GM19455 (cell line): ENCODE measurements at regions not wholly inside any gene's neighbourhood (a gene's known extent, or its start where the extent isn't known, plus 50 kb on each side); places are given as distances from the start of the nearest gene placed in this dataset.

ENCODE experiments used
- ATAC-seq: cut with Tn5 transposase; IDR thresholded peaks from one replicate; pipeline ENCODE4 v1.9.1; 2021; ENCODE audit not compliant: unreplicated experiment

DNA sequence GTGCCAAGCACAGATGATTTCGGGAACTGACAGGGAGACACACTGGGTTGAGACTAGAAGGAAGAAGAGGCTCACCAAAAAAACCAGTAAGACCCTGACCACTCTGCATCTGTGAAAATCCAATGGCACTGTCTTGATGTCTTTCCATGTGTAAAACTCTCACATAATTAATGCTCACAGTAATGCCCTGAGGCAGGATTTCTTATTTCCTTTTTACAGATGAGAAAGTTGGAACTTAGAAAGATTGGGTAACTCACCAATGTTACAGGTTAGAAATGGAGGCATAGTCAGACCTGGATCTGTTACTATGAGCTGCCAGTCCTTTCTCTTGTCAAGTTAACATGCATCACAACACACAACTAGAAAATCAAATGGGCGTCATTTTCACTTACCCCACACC is 151.0 kb upstream of the MCHR2 start:
- no peak for ATAC-seq

DNA sequence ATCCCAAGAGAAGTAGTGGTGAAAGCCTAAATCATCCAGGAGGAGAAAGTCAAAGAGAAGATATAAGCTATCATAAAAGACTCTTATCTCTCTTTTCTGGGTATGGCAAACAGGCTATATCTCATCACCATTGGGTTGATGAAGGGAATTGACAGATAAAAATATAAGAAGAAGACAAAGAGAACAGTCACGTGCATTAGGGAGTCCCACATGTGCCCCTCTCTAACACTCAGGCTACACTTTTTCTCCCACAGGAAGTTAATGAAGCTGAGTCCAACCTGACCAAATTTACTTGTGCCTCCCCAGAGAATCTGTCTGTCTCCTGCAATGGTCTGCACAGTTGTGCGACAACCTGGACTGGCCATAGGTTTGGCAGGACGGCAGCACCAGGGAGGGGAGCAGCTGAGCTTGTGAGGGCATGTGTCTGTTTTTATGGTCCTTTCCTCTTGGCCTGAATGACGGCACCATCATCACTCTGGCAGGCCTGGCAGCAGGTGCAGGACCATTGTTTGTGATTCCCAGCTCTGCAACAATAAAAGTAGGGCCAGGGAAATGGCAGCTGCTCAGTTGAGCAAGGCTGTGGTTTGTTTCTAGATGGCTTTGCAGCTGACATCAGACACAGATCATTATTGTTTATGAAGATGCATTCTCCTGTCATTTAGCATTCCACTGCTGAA is 144.5 kb upstream of the MCHR2 start:
- no peak for ATAC-seq

DNA sequence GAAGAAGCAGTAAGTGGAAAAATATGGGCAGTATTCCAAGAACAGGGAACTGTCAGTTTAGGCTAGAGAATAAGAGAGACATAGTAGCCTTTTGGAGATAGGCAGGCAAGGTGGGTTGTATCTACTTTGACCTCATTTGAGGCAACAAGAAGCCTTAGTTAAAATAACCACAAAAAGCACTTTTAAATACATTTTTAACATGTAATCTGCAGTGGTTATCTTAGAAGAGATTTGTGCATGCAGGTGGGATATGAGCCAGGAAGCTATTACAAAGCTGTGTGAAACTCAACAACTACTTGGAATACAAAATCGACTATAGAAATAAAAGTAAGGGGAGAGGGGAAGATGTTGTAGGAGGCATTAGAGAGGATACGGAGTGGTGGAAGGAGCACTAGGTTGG is 143.7 kb upstream of the MCHR2 start:
- ATAC-seq = no peak

- ATAC-seq = no peak
These were observed 142.6 kb upstream of the MCHR2 start for GRCh38 chr6:100136590-100136989.

GRCh38 chr6:100135977-100136376 is 142.0 kb upstream of the MCHR2 start:
- ATAC-seq = no peak

DNA sequence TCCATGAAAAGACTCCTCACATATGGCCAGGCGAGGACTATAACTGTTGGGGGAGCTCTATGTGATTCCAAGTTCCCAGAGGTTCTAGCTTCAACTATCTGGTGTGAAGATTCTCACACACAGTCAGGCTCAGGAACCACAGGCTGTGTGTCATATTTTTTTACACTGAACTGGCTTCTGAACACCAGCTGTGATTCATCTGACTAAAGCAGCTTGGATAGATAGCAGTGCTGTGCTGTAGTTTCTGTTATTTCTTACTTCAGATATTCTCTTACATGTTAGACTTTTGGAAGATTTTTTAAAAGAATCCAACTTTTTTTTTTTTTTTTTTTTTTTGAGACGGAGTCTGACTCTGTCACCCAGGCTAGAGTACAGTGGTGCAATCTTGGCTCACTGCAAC is 140.7 kb upstream of the MCHR2 start:
- ATAC-seq = no peak

GRCh38 chr6:100134297-100134696 is 140.3 kb upstream of the MCHR2 start:
- ATAC-seq = no peak

- ATAC-seq = no peak
These were observed 138.0 kb upstream of the MCHR2 start for GRCh38 chr6:100132005-100132404.

DNA sequence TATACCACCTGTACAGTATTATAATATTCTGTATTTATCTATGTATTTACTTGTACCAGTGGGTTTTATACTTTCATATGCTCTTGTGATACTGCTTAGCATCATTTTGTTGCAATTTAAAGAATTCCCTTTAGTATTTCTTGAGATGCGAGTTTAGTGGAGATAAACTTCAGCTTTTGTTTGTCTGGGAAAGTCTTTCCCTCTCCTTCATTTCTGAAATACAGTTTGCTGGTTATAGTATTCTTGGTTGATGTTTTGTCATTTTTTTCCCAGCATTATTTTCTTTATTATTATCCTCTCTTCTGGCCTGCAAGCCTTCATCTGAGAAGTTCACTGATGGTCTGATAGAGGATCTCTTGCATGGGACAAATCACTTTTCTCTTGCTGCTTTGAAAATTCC is 136.6 kb upstream of the MCHR2 start:
- ATAC-seq = no peak

- no peak for ATAC-seq
These were observed 132.9 kb upstream of the MCHR2 start for GRCh38 chr6:100126790-100127484.

- ATAC-seq = no peak
These were observed 128.0 kb upstream of the MCHR2 start for GRCh38 chr6:100121854-100122609.

DNA sequence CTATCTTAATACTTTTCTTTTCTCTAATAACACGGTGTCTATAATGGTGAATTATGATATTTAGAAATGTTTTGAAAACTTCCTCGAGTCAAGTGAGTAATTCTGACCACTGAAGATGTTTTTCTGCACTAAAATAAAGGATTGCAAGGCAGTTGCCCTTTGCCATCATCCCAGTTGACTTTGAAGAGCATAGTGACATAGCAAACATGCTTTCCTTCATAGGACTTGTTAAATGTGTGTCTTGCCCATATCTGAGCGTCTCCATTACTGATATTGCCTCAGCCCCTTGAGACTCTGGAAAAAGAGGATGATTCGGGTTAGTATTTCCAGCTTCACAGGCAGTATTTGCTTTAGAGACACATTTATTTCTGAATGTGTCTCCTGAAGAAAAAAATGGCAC is 125.2 kb upstream of the MCHR2 start:
- no peak for ATAC-seq

GRCh38 chr6:100118301-100118700 is 124.3 kb upstream of the MCHR2 start:
- no peak for ATAC-seq

GRCh38 chr6:100117680-100118079 is 123.7 kb upstream of the MCHR2 start:
- ATAC-seq = no peak

GRCh38 chr6:100116411-100117194 is 122.6 kb upstream of the MCHR2 start:
- ATAC-seq = peak; percentile 72

- ATAC-seq = no peak
These were observed 121.5 kb upstream of the MCHR2 start for GRCh38 chr6:100115407-100116101.

- no peak for ATAC-seq
These were observed 119.0 kb upstream of the MCHR2 start for GRCh38 chr6:100112855-100113508.

DNA sequence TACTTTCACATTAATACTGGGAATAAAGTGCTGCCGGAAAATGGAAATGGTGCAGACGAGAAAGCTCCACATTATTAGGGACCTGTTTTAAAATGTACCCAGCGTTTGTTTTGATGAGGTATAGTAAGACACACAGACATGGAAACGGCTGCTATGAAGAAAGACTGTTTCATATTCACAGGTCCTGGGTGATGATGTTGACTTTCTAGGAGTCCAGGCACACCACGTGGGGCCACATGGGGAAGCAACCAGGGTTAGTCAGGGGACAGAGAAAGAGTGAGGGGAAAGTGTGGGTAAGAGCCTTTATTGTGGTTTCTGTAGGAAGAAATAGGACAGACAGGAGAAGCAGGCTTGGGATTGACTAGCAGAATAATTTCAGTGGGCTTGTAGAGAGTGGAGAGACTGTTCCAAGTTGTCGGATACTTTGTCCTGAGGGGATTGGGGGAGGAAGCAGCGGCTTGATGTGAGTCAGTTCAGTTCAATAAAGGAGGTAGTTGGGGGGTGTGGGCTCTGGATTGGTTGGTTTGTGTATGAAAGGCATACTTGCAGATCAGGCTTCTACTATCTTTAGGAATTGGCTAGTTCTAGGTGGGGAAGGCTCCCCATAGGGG is 112.0 kb upstream of the MCHR2 start:
- ATAC-seq = no peak

DNA sequence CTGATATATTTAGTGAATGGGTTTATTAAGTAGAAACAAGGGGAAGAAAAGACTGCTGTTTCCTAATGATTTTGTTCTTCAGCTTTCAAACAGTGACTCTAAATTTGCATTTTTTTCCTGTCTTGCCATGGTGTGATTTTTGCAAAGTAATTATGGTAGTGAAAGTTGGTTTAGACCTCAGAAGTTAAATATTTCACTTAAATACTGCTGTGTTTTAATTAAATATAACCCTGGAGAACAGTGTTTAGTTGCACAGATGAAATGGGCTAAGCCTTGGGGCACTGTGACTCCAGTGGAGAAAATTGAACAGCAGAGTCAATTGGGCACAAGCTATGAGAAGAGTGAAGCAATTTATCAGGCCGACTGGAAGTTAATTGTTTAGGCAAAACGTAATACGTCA is 111.1 kb upstream of the MCHR2 start:
- no peak for ATAC-seq

GRCh38 chr6:100103931-100104330 is 109.9 kb upstream of the MCHR2 start:
- ATAC-seq = no peak
